ENCODE measurements at regions not wholly inside any gene's neighbourhood (a gene's known extent, or its start where the extent isn't known, plus 50 kb on each side); places are given as distances from the start of the nearest gene placed in this dataset.

- TF ChIP-seq CTCF (IDR thresholded peaks at IDR 0.05; ENCODE audit: insufficient read depth, low read depth, low read length) = no peak
- TF ChIP-seq EZH2 (IDR thresholded peaks at IDR 0.05; ENCODE audit: insufficient read depth, low read length) = no peak
Observed at GRCh38 chr6:164612751-164613150, 696.7 kb downstream of the C6orf118 start.
